ENCODE measurements at regions not wholly inside any gene's neighbourhood (a gene's known extent, or its start where the extent isn't known, plus 50 kb on each side); places are given as distances from the start of the nearest gene placed in this dataset.
"Not testable (repeated sequence)": the region's sequence is repeated elsewhere in the genome, so short reads cannot be mapped to it uniquely, and the experiment has no call there.

- H3K4me3 ChIP-seq (ENCODE audit: low read depth, low read length); POLR2A ChIA-PET; H3K36me3 ChIP-seq (ENCODE audit: control insufficient read depth, insufficient read depth, low read length); CTCF ChIA-PET; H3K27me3 ChIP-seq (ENCODE audit: control insufficient read depth, insufficient read depth, low read length); DNase-seq (ENCODE audit: low read depth): not testable (repeated sequence)
Observed at GRCh38 chr3:32042867-32043266, 61.3 kb downstream of the ZNF860 start.

GRCh38 chr3:32045091-32045915 is 61.1 kb upstream of the GPD1L start:
- no peak for DNase-seq (ENCODE audit: low read depth)
- ChIA-PET CTCF (interaction anchor here (0.8 kb wide), 1 partner anchor 26 kb away, joined by 3 read pairs; no protein-coding TSS in a partner anchor), POLR2A (no interaction called here)
- Histone ChIP-seq H3K36me3 (ENCODE audit: control insufficient read depth, insufficient read depth, low read length) (no peaks in the 10 kb centered on the region), H3K27me3 (ENCODE audit: control insufficient read depth, insufficient read depth, low read length) (no peaks in the 10 kb centered on the region), H3K4me3 (ENCODE audit: low read depth, low read length) (no peak overlapping the region)
- no peak for TF ChIP-seq CTCF (IDR thresholded peaks at IDR 0.05; ENCODE audit: insufficient read depth, low read depth, low read length)

DNA sequence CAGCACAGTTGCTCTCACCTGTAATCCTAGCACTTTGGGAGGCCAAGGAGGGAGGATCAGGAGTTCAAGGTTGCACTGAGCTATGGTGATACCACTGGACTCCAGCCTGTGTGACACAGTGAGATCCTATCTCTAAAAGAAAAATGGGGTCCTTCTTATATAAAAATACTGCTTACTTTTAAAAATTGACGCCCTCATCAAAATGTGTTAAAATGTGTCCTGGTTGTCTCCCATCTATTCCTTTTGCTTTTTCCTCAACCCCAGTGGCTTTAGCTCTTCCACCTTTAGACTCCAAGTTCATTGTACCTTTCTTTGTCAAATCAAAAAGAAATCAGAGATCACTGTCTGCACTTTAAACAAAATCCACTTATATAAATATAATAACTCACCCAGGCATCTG is 60.3 kb upstream of the GPD1L start:
- H3K27me3 ChIP-seq (ENCODE audit: control insufficient read depth, insufficient read depth, low read length), result no peaks in the 10 kb centered on the region
- no peak for TF ChIP-seq CTCF (IDR thresholded peaks at IDR 0.05; ENCODE audit: insufficient read depth, low read depth, low read length)
- H3K4me3 ChIP-seq (ENCODE audit: low read depth, low read length), result no peak overlapping the region
- ChIA-PET CTCF (interaction anchor here (0.8 to 0.9 kb wide), 2 partner anchors 24 to 27 kb away, joined by 3 read pairs; no protein-coding TSS in a partner anchor), POLR2A (no interaction called here)
- DNase-seq (ENCODE audit: low read depth), result no peak
- H3K36me3 ChIP-seq (ENCODE audit: control insufficient read depth, insufficient read depth, low read length), result no peaks in the 10 kb centered on the region

DNA sequence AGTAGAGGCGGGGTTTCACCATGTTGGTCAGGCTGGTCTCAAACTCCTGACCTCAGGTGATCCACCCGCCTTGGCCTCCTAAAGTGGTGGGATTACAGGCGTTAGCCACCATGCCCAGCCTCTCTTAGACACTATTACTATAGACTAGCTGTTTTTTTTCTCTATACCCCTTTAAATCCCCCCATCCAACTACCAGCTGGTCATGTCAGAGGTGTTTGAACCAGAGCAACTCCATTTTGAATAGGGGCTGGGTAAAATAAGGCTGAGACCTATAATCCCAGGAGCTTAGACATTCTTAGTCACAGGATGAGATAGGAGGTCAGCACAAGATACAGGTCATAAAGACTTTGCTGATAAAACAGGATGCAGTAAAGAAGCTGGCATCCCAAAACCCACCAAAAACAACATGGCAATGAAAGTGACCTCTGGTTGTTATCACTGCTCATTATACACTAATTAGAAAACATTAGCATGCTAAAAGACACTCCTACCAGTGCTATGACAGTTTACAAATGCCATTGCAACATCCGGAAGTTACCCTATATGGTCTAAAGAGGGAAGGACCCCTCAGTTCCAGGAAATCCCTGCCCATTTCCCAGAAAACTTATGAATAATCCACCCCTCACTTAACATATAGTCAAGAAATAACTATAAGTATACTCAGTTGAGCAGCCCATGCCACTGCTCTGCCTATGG is 57.8 kb upstream of the GPD1L start:
- ChIA-PET CTCF (interaction anchor here (0.7 kb wide), 1 partner anchor 14 kb away, joined by 3 read pairs; no protein-coding TSS in a partner anchor), POLR2A (no interaction called here)
- DNase-seq (ENCODE audit: low read depth), result no peak
- Histone ChIP-seq H3K4me3 (ENCODE audit: low read depth, low read length) (no peak overlapping the region), H3K36me3 (ENCODE audit: control insufficient read depth, insufficient read depth, low read length) (no peaks in the 10 kb centered on the region), H3K27me3 (ENCODE audit: control insufficient read depth, insufficient read depth, low read length) (no peaks in the 10 kb centered on the region)
- no peak for TF ChIP-seq CTCF (IDR thresholded peaks at IDR 0.05; ENCODE audit: insufficient read depth, low read depth, low read length)

DNA sequence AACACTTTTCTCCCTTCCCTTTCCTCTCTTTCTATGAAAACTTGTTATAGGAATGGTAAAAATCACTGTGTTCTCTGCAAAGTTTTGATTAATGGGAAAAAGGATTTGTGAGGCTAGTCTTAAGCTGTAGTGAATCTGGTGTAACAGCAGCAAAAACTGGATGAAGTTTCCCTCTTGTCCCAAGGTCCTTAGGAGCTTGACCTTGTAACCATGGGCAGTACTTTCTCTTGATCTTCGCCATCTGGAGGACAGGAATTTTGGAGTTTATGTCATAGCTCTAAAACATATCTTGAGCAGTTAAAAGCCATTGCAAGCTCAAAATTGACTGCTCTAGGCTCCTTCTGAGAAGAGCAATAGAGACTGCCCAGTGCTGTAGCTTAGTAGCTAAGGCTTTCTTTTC is 56.5 kb upstream of the GPD1L start:
- no peak overlapping the region for H3K4me3 ChIP-seq (ENCODE audit: low read depth, low read length)
- H3K36me3 ChIP-seq (ENCODE audit: control insufficient read depth, insufficient read depth, low read length), result no peaks in the 10 kb centered on the region
- no peaks in the 10 kb centered on the region for H3K27me3 ChIP-seq (ENCODE audit: control insufficient read depth, insufficient read depth, low read length)
- no peak for DNase-seq (ENCODE audit: low read depth)
- no peak for TF ChIP-seq CTCF (IDR thresholded peaks at IDR 0.05; ENCODE audit: insufficient read depth, low read depth, low read length)
- ChIA-PET POLR2A (no interaction called here), CTCF (no interaction called here)

- DNase-seq (ENCODE audit: low read depth); H3K36me3 ChIP-seq (ENCODE audit: control insufficient read depth, insufficient read depth, low read length); H3K4me3 ChIP-seq (ENCODE audit: low read depth, low read length); POLR2A ChIA-PET; H3K27me3 ChIP-seq (ENCODE audit: control insufficient read depth, insufficient read depth, low read length); CTCF ChIA-PET: not testable (repeated sequence)
Observed at GRCh38 chr3:32052230-32052629, 54.2 kb upstream of the GPD1L start.

DNA sequence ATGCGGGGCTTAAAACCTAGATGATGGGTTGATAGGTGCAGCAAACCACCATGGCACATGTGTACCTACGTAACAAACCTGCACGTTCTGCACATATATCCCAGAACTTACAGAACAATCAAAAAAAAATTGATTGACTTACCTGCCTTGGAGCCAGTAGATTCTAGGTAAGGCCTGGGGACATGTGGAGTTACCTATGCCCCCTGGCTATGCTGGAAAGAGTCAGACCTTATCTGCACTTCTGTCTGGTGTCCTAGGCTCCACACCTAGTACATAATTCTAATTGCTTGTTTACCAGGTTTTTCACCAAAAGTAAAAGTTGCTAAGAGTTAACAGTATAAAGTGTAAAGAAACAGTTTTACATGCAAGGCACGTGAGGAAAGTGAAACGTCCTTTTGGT is 53.6 kb upstream of the GPD1L start:
- DNase-seq (ENCODE audit: low read depth); CTCF ChIA-PET; H3K4me3 ChIP-seq (ENCODE audit: low read depth, low read length); H3K36me3 ChIP-seq (ENCODE audit: control insufficient read depth, insufficient read depth, low read length); H3K27me3 ChIP-seq (ENCODE audit: control insufficient read depth, insufficient read depth, low read length); POLR2A ChIA-PET: not testable (repeated sequence)
